Activated CD8-positive, alpha-beta T cell treated with anti-CD3 and anti-CD28 coated beads, Interleukin-2, amount 10 ng/mL, durations not matched to agents 7 days and 5 days (primary cell): ENCODE measurements at regions not wholly inside any gene's neighbourhood (a gene's known extent, or its start where the extent isn't known, plus 50 kb on each side); places are given as distances from the start of the nearest gene placed in this dataset.

ENCODE experiments used
- ATAC-seq: fragments of 150-1000 bp; cut with Tn5 transposase; one replicate; pipeline ENCODE4 v1.10.0; 2021; ENCODE audit warnings: moderate library complexity
- CTCF ChIA-PET: fragments of 350-600 bp; sonication (Branson Sonifier 250); formaldehyde crosslinking; loops from one replicate; lab custom pipeline; 2021; ENCODE audit warnings: antibody characterized with exemption; lab: Charles Lee
- POLR2A ChIA-PET: fragments of 350-600 bp; sonication (Branson Sonifier 250); formaldehyde crosslinking; loops from one replicate; lab custom pipeline; 2021; ENCODE audit warnings: antibody characterized with exemption; lab: Charles Lee
- DNase-seq: peaks from one replicate; pipeline ENCODE4 v3.0.0-alpha.2; 2020
- H3K27ac Mint-ChIP-seq: one replicate; pipeline ENCODE4 v1.8.0; 2021; ENCODE audit warnings: mild to moderate bottlenecking, mixed read lengths
- H3K27me3 Mint-ChIP-seq: one replicate; pipeline ENCODE4 v1.8.0; 2021; ENCODE audit warnings: low read depth, mixed read lengths
- H3K36me3 Mint-ChIP-seq: one replicate; pipeline ENCODE4 v1.8.0; 2021; ENCODE audit warnings: low read depth, mixed read lengths
- H3K4me1 Mint-ChIP-seq: one replicate; pipeline ENCODE4 v1.8.0; 2021; ENCODE audit warnings: low read depth, mixed read lengths
- H3K4me3 Mint-ChIP-seq: one replicate; pipeline ENCODE4 v1.8.0; 2021; ENCODE audit warnings: mild to moderate bottlenecking, mixed read lengths
- H3K9me3 Mint-ChIP-seq: one replicate; pipeline ENCODE4 v1.8.0; 2022; ENCODE audit warnings: mixed read lengths; ENCODE audit not compliant: insufficient read depth

DNA sequence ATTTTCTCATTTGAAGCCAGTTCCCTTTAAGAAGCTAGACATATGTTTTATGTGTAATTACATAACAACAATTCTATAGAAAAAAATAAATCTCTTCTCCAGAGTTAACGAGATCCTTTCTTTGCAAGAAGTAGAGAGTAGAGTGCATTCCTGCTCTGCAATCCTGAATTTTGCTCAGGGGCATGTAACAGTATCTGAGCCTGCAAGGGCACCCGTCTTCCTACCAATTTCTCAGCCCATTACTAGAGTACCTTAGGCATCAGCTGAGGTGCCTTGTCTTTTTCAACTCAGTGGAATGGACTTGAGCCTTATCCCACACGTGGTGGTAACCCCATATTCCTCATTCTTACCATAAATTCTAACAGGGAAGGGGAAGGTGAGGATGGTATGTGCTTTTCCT, 205.9 kb downstream of the IKZF2 start:
- Mint-ChIP-seq H3K36me3 (no peaks in the 10 kb centered on the region), H3K4me3 (no peak overlapping the region), H3K27me3 (peaks cover 5% of the 10 kb centered on the region), H3K4me1 (no peaks in the 10 kb centered on the region), H3K27ac (no peak overlapping the region), H3K9me3 (no peaks in the 10 kb centered on the region)
- ChIA-PET POLR2A (no interaction called here), CTCF (interaction anchor here (1.1 kb wide), 1 partner anchor 13 kb away, joined by 3 read pairs; no protein-coding TSS in a partner anchor)
- DNase-seq (no peak), ATAC-seq (no peak)

DNA sequence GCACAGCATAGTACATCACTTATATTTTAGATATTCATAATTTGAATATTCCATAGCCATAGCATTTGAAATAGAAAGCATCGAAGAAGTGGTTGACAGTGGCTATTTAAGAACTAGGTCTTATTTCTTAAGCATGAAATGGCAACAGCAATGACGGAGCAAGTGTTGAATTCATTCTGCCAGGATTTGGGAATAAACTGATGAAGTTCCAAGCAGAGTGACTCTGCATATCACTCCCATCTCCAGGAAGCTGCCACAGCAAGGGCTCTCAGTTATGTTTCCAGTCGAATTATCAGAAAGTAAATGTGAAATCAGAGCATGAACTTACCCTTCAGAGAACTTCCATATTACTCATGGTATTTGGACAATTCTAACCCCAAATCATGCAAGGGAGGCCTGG, 208.1 kb downstream of the IKZF2 start:
- Mint-ChIP-seq H3K27me3 (peaks cover 5% of the 10 kb centered on the region), H3K36me3 (no peaks in the 10 kb centered on the region), H3K4me1 (no peaks in the 10 kb centered on the region), H3K27ac (no peak overlapping the region), H3K9me3 (no peaks in the 10 kb centered on the region), H3K4me3 (no peak overlapping the region)
- ChIA-PET CTCF (no interaction called here), POLR2A (no interaction called here)
- ATAC-seq, result no peak
- no peak for DNase-seq

DNA sequence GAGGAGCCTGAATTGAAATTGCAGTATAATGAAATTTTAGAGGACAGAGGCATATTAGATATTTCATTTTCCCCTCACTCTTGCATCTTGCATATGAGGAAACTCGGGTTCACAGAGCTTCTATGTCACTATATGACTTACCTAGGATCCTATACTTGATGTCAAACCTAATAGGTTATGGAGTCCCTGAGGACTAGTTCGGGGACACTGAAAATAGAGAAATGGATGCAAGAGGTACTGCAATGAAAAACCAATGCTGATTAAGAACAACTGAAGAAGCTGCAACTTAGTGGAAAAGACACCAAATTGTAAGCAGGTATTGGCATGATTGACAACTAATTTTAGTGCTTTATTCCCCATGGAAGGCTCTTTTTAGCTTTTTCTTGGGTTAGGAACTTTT, 210.1 kb downstream of the IKZF2 start:
- no peaks in the 10 kb centered on the region for H3K4me1 Mint-ChIP-seq
- no peak for DNase-seq
- peaks cover 1% of the 10 kb centered on the region for H3K36me3 Mint-ChIP-seq
- POLR2A ChIA-PET, result no interaction called here
- peaks cover 5% of the 10 kb centered on the region for H3K27me3 Mint-ChIP-seq
- no peak overlapping the region for H3K27ac Mint-ChIP-seq
- H3K9me3 Mint-ChIP-seq, result no peaks in the 10 kb centered on the region
- CTCF ChIA-PET, result interaction anchor here (1.2 kb wide), 2 partner anchors 16 to 24 kb away, joined by 3 to 4 read pairs; no protein-coding TSS in a partner anchor
- no peak for ATAC-seq
- H3K4me3 Mint-ChIP-seq, result no peak overlapping the region

DNA sequence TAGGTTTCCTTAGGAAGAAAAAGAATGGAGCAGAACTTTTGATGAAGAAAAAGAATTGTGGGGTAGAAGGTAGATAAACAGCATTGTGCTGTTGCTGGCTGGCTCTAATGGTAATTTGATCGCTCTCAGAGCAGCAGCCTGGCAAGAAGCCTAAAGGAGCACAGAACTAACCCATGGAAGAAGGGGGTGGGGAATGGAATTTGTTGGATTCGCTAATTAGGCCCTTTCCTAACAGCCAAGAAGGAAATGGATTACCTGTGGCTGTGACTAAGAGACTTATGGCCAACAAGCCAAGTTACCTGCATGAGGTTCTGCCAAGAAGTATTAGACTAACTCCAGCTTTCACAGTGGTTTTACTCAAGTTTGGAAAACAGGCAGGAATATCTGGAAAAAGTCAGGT, 210.6 kb downstream of the IKZF2 start:
- peaks cover 5% of the 10 kb centered on the region for H3K27me3 Mint-ChIP-seq
- CTCF ChIA-PET, result interaction anchor here (1.2 kb wide), 1 partner anchor 24 kb away, joined by 3 read pairs; no protein-coding TSS in a partner anchor

DNA sequence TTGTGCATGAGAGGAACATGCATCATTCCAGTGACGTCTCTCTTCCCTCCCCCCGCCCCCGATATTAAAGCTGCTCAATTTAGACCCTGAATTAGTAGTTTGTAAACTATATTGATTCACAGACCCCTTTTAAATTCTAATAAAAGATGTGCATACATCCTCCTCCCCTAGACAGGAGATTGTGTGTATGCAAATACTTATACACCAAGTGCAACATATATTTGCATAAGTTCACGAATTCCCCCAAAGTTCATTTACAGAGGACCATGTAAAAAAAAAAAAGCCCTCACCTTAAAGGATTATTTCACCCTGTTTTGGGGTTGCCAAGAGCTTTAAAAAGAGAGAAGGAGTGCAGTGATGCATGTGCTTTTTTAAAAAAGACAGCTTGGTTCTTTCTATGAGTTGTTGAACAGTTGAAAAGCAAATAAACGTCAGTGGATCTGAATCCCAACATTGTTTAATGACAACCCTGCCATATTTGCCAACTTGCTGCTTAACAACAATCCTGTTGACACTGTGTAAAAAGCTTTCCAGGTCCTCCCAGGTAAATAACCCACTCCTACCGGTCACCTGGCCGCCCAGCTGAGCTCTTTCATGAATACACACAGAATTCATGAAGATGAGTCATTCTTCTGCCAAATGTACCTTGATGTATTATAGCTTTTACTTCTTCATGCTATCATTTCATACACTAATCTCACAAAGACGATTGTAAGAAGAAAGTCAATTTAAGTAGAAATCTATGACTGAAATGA, 211.5 kb downstream of the IKZF2 start:
- H3K36me3 Mint-ChIP-seq, result peaks cover 1% of the 10 kb centered on the region
- CTCF ChIA-PET, result no interaction called here
- no peaks in the 10 kb centered on the region for H3K4me1 Mint-ChIP-seq
- POLR2A ChIA-PET, result no interaction called here
- H3K27ac Mint-ChIP-seq, result no peak overlapping the region
- DNase-seq, result no peak
- peaks cover 2% of the 10 kb centered on the region for H3K27me3 Mint-ChIP-seq
- no peaks in the 10 kb centered on the region for H3K9me3 Mint-ChIP-seq
- ATAC-seq, result no peak
- H3K4me3 Mint-ChIP-seq, result no peak overlapping the region

More for the DNA sequence above, 210.6 kb downstream of the IKZF2 start:
- Mint-ChIP-seq H3K4me3 (no peak overlapping the region), H3K9me3 (no peaks in the 10 kb centered on the region), H3K27ac (no peak overlapping the region), H3K36me3 (peaks cover 1% of the 10 kb centered on the region), H3K4me1 (no peaks in the 10 kb centered on the region)
- ATAC-seq (no peak), DNase-seq (no peak)
- POLR2A ChIA-PET, result no interaction called here

DNA sequence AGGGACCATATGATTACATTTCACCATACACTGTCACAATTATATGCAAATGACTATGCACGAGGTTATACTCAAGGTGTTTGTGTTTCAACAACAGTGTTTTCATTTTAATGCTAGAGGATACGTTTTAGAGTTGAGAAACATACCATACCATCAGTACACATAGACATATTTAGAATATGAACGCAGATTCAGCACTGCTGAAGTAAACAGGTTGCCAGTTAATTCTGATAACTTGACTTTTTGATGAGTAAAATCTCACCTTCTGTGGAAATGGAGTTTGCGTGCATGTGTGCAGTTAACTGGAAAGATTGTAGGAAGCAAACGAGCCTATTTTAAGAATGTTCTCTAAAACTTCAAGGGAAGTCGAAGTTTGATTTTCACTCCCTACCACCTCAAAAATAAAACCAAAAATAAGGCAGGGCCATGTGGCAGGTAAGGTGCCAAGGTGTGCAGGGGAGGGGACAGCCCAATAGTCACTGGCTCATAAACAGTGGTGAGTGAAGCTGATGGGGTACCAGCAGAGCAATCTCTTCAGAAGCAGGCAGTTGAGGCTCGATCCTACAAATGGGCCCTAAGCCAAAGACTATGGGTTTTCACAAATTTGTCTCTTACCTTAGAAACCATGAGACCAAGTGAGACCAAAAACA, 213.1 kb downstream of the IKZF2 start:
- ATAC-seq (no peak), DNase-seq (no peak)
- Mint-ChIP-seq H3K4me1 (no peaks in the 10 kb centered on the region), H3K27ac (no peak overlapping the region), H3K36me3 (peaks cover 1% of the 10 kb centered on the region), H3K27me3 (no peaks in the 10 kb centered on the region), H3K4me3 (no peak overlapping the region), H3K9me3 (no peaks in the 10 kb centered on the region)
- POLR2A ChIA-PET, result no interaction called here
- CTCF ChIA-PET, result no interaction called here

DNA sequence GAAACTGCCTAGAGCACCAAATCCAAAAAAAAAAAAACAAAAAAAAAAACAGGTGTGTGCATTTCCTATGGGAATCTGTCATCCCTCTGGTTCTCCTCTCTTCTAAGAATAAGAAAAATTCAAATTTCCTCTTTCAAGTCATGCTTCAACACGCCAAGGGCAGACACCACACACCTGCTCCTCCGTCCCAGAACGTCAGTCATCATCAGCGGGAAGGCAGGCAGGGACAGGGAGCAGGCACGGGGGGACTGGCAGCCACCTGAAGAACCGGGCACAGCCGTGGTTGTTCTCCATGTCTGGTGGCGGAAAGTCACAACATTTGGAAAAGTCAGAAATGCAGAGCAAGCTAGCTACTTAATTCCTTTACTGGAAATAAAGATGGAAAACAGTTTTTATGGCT, 214.8 kb downstream of the IKZF2 start:
- no peak overlapping the region for H3K27ac Mint-ChIP-seq
- ChIA-PET CTCF (no interaction called here), POLR2A (no interaction called here)
- H3K9me3 Mint-ChIP-seq, result no peaks in the 10 kb centered on the region
- no peaks in the 10 kb centered on the region for H3K4me1 Mint-ChIP-seq
- ATAC-seq (no peak), DNase-seq (no peak)
- H3K27me3 Mint-ChIP-seq, result no peaks in the 10 kb centered on the region
- peaks cover 1% of the 10 kb centered on the region for H3K36me3 Mint-ChIP-seq
- no peak overlapping the region for H3K4me3 Mint-ChIP-seq

DNA sequence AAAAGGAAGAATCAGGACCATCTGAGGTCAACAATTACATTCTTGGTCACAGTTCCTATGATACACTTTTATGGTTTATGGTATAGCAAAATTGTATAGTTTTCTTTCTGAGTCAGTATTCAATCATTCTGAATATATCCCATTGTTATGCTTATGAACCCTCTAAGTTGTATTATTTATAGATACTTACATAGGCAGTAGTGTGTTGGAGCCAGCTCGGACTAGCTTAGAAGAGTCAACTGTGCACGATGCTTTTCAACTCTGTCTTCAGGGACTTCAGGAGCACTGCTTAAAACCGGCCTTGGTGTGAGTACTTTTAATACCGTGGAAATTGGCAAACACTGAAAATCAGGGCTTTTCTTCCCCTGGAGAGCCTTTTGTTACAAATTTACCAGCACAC, 215.7 kb downstream of the IKZF2 start:
- H3K27ac Mint-ChIP-seq, result no peak overlapping the region
- H3K4me1 Mint-ChIP-seq, result peaks cover 2% of the 10 kb centered on the region
- CTCF ChIA-PET, result no interaction called here
- no peak for DNase-seq
- POLR2A ChIA-PET, result no interaction called here
- ATAC-seq, result no peak
- no peaks in the 10 kb centered on the region for H3K9me3 Mint-ChIP-seq
- H3K36me3 Mint-ChIP-seq, result peaks cover 1% of the 10 kb centered on the region
- no peak overlapping the region for H3K4me3 Mint-ChIP-seq
- H3K27me3 Mint-ChIP-seq, result no peaks in the 10 kb centered on the region

DNA sequence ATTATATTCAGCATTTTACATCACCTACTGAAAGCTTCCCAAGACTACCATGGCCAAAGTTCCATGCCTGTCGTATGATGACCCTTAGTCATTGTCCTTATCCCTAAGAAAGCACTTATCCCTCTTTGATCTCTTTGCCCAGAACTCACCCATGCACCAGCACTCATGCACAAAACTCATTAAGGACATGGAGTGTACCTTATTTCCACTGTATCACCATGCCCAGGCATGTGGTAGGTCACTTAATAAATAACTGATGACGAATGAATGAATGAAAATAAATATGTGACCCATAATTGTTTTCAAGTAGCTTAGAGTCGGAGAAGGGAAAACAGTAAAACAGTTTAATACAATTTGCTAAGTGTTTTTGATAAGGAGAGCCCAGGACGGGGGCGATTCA, 220.1 kb downstream of the IKZF2 start:
- POLR2A ChIA-PET, result no interaction called here
- no peak for ATAC-seq
- CTCF ChIA-PET, result interaction anchor here (0.8 kb wide), 1 partner anchor 154 kb away, joined by 4 read pairs; no protein-coding TSS in a partner anchor
- Mint-ChIP-seq H3K36me3 (no peaks in the 10 kb centered on the region), H3K4me1 (peaks cover 3% of the 10 kb centered on the region), H3K9me3 (no peaks in the 10 kb centered on the region), H3K27me3 (no peaks in the 10 kb centered on the region), H3K27ac (no peak overlapping the region), H3K4me3 (no peak overlapping the region)
- DNase-seq, result no peak

DNA sequence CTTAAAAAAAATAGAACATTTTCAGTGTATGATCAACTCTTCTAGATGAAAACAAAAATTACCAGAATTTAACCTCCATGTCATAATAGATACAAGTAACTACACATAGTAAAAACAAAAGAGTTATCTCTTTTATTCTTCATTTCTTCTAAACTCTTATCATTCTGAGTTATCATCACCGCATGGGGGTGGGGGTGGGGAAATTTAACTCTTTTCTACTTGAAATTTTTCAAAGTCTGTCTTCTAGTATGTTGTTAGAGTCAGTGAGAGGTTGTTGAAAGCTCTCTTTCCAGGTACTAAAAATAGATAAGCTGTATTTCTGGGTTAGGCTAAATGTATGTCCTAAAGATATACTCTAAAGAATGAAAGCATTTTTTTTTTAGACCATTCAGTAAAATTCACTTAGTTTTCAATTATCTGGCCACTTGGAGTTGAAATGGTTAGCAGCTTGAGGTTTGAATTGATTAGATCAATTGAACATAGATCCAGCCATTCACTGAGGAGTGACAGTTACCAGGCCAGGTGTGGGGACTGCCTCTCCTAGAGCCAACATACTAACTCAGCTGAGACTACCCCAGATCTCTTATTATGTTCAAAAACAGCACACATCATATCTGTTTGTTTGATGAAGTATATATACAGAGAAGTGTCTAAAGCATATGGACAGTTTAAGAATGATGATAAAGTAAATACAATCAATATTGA, 220.7 kb downstream of the IKZF2 start:
- Mint-ChIP-seq H3K4me3 (no peak overlapping the region), H3K9me3 (no peaks in the 10 kb centered on the region), H3K27me3 (no peaks in the 10 kb centered on the region), H3K27ac (no peak overlapping the region), H3K4me1 (peaks cover 3% of the 10 kb centered on the region), H3K36me3 (no peaks in the 10 kb centered on the region)
- CTCF ChIA-PET, result interaction anchor here (0.7 to 0.8 kb wide), 2 partner anchors 34 to 154 kb away, joined by 4 read pairs; no protein-coding TSS in a partner anchor
- DNase-seq (no peak), ATAC-seq (no peak)
- POLR2A ChIA-PET, result no interaction called here

DNA sequence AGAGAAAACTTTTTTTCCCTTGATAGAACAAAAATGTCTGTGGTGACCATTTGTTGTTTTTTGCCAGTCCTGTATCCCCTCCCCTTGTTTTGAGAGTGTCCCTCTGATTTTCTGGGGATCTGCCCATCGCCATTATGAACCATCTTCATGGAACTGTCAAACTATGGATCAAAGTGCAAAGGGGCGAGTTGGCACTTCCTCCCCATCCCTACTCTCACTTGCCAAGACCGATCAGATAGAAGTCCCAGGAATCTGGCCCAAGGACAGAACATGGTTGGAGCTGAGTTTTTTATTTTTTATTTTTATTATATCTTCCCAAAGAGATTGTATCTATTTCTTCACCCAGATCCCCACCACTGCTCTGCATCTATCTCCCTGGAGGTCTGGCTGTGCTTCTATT, 221.4 kb downstream of the IKZF2 start:
- Mint-ChIP-seq H3K36me3 (no peaks in the 10 kb centered on the region), H3K4me3 (no peak overlapping the region), H3K9me3 (no peaks in the 10 kb centered on the region), H3K27ac (no peak overlapping the region), H3K27me3 (no peaks in the 10 kb centered on the region), H3K4me1 (peaks cover 3% of the 10 kb centered on the region)
- DNase-seq, result no peak
- POLR2A ChIA-PET, result no interaction called here
- CTCF ChIA-PET, result interaction anchor here (1.0 kb wide), 1 partner anchor 153 kb away, joined by 3 read pairs; no protein-coding TSS in a partner anchor
- no peak for ATAC-seq

DNA sequence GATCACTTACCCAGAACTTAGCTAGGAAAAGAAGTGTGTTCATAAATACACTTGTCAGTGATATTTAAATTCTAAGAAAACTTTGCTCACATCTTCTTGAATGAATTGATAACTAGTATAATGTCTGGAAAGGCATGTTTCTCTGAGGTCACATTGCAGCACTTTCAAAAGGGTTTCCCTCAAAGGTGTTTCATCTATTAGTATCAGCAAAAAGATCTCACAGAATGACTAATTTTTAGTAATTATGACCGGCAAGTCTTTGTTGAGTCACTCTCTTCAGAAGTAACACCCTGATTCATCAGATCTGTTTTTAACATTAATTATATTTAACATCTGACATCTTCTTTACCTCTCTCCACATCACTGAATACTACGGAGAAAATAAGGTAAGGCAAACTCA, 222.3 kb downstream of the IKZF2 start:
- DNase-seq (no peak), ATAC-seq (no peak)
- CTCF ChIA-PET, result interaction anchor here (1.0 kb wide), 1 partner anchor 152 kb away, joined by 3 read pairs; no protein-coding TSS in a partner anchor
- POLR2A ChIA-PET, result no interaction called here
- Mint-ChIP-seq H3K9me3 (no peaks in the 10 kb centered on the region), H3K4me3 (no peak overlapping the region), H3K27me3 (no peaks in the 10 kb centered on the region), H3K27ac (no peak overlapping the region), H3K4me1 (peaks cover 3% of the 10 kb centered on the region), H3K36me3 (no peaks in the 10 kb centered on the region)
